Activated naive CD4-positive, alpha-beta T cell treated with Interleukin-2 at 50 U/mL for 16 hours (primary cell): ENCODE measurements at regions not wholly inside any gene's neighbourhood (a gene's known extent, or its start where the extent isn't known, plus 50 kb on each side); places are given as distances from the start of the nearest gene placed in this dataset.
"Not testable (repeated sequence)": the region's sequence is repeated elsewhere in the genome, so short reads cannot be mapped to it uniquely, and the experiment has no call there.

Experiments used
- DNase-seq: peaks from one replicate; pipeline ENCODE4 v3.0.0-alpha.2; 2020

- peak; percentile 29 for DNase-seq
Measured at GRCh38 chr1:239951511-239952140, 140.1 kb upstream of the FMN2 start.

GRCh38 chr1:239952348-239953308, 139.1 kb upstream of the FMN2 start:
- no peak for DNase-seq

GRCh38 chr1:239954836-239955235, 136.8 kb upstream of the FMN2 start:
- no peak for DNase-seq

DNA sequence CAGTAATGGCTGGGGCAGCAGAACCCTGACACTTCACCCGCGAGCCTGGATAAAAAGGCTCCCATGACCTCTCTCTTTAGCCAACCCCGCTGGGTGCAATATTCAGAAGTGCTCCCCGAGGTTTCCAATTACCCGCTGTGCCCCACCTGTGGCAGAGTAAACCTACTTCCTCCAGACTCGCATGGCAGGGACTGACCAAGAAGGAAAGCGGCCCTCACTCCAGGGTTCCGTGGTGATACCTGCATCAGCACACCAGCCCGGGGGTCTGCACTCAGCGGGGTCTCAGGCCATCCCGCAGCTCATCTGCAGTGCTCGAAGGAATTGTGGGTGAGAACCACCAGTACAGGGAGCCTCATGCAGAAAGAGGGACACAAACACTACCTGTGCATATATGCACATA, 136.3 kb upstream of the FMN2 start:
- DNase-seq, result no peak

GRCh38 chr1:239956263-239956662, 135.4 kb upstream of the FMN2 start:
- no peak for DNase-seq

DNA sequence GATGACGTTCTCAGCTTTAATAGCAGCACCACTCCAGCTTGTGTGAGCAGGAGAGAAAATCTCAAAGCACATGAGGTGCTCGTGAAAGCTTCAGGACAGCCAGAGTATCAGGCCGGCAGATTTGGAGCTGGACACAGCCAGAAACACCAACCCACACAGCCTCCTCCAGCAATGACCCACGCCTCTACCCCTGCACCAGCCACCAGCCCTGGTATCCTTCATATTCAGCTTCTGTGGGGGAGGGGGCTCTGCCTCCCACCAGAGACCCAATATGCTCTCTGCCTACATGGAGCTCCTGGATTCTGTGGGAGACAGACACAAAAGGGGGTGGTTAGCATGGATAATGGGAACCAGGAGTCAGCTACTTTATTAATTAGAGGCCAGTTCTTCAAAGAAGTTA, 133.6 kb upstream of the FMN2 start:
- DNase-seq, result no peak

DNA sequence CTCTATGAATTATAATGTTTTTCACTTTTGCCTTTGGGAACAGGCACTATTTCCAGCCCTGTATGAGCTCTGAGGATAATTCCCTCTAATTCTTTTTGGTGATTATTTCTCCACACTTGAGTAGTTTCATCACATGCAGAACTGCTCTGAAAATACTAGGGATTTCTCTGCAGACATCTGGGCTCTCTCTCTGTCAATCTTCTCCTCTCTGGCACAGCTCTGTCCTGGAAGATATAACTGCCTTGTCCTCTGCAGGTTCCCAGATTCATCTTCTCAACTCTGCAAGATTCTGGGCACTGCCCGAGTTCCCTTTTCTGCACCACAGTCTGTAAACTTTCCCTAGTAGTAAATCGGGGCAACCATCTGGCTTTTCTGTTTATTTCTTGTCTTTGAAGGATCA, 131.3 kb upstream of the FMN2 start:
- DNase-seq, result no peak

DNA sequence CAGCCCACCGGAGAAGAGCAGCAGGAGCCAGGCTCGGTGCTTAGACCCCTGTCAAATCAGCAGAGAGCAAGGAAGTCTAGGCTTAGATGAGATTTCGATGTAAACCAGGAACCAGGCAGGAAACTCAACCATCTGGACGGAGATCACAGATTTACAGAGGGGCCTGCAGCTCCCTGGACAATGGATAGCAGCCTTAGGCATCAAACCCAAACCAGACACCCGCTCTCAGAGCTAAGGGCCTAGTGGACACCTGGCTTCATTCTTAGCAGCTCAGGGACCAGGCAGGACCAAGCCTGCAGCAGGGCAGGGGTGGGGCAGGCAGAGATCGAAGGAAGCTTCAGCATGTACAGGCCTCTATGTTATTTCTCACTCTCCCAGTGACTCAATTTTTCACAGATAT, 127.8 kb upstream of the FMN2 start:
- DNase-seq, result no peak

DNA sequence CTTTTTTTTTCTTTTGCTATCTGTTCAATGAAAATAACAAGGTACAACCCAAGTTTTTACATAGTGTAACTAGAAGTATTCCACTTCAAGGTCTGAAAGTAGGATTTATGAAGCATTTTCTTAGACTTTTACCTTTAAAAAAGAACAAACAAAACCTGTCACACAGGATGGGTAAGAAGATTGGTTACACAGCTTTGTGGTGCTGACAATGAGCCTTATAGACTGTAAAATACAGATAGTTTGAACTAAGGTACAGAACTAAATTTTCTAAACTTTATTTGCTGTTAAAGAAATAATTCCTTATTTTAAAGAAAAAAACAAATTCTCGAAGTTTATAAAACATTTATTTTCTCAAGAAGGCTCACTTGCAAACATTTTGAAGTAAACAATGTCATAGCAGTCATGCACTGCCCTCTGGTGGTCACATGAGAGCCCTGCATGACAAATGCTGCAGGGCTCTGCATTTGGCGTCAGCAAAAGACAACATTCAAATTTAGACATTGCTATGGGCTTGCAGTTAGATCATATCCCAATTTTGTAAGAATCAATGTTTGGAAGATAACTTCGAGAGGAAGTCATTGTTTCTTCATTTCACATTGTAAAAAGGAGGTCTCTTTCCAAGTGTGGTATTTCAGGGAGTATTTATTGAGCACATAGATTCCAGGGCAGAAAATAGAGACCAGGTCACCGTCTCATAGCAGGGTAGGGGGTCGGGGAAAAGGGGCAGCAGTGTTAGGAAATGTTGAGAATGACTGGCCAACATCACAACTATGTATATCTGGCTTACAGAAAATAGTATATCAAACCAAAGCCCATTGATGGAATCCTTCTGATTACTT, 115.3 kb upstream of the FMN2 start:
- DNase-seq, result peak; percentile 37

GRCh38 chr1:239977416-239977815, 114.3 kb upstream of the FMN2 start:
- no peak for DNase-seq

DNA sequence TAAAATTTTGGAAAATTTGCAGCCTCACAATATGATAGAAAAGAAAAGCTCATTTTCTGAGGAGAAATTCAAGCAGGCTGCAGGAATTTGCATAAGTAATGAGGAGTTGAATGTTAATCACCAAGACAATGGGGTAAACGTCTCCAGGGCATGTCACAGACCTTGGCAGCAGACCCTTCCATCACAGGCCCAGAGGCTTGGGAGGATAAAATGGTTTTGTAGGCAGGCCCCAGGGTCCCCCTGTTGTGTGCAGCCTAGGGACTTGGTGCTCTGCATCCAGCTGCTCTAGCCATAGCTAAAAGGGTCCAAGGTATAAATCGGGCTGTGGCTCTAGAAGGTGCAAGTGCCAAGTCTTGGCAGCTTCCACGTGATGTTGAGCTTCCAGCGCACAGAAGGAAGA, 112.2 kb upstream of the FMN2 start:
- DNase-seq, result no peak

- DNase-seq, result no peak
Measured at GRCh38 chr1:239982762-239983161, 108.9 kb upstream of the FMN2 start.

GRCh38 chr1:239985044-239985443, 106.6 kb upstream of the FMN2 start:
- DNase-seq, result no peak

DNA sequence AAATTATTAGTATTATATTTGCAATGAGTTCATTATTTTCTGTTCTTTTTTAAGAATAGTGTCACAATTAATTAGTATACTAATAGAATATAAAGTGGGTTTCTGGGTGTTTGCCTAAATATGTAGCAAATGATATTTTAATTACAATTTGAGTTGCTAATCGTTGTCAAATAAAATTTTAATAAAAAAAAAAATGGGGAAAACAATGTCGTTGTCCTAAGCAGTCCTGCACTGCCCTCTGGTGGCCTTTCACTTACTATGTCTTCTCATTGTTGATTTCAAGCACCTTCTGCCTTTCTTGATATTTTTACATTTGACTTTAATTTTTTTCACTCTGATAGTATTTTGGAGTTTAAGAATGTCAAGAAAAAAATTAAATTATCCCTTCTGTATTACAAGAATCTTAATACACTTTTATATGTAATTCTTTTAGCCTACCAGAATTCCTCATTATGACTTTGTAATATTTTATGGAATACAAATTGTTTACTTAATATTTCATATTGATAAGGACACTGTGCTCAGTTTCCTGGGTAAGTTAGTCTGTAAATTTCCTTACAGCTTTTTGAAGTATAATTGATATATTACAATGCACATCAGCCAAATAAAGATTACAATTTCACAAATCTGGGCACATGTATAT, 104.5 kb upstream of the FMN2 start:
- DNase-seq, result no peak

GRCh38 chr1:239989990-239990389, 101.7 kb upstream of the FMN2 start:
- DNase-seq, result no peak

GRCh38 chr1:239992566-239992965, 99.1 kb upstream of the FMN2 start:
- not testable (repeated sequence) for DNase-seq

DNA sequence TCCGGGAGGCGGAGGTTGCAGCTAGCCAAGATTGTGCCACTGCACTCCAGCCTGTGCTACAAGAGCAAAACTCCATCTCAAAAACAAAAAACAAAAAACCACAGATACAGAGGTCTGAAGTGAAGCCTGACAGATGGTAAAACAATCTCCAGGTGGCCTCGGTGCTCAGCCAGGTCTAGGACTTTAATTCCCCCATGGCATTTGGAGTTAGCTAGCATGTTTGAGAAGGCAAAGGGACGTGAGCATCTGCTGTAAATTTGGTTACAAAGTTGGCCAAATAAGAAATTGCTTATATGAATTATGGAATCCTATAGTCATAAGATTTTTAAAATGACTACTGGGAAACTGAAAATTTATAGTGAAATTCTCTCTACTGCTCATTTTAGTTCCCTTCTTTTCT, 98.3 kb upstream of the FMN2 start:
- DNase-seq, result no peak

DNA sequence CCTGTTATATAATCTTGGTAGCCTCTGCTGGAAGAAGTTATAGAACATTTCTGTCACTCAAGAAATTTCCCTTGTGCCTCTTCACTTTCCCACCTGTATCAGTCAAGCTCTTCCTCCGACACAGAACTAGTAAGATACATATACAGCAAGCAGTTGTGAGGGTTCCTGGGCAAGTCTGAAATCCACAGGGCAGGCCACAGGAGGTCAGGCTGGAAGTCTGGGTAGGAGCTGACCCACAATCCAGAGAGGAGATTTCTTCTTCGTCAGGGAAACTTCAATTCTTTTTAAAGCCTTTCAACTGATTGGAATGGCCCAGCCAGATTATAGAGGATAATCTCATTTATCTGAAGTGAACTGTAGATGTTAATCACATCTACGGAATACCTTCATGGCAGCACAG, 96.4 kb upstream of the FMN2 start:
- DNase-seq, result no peak

DNA sequence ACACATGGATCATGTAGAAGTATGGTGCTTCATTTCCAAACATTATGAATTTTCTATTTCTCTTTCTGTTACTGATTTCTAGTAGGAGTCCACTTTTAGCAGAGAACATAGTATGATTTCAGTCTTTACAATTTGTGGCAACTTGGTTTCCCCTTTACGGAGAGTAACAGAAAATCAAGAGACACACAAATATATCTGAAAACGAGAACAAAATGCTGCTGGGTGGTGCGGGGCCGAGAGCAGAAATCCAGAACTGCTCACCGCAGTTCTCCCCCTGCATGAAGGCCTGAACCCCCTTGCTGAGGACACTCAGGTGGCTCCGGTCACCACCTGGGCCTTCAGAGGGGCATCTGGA, 94.5 kb upstream of the FMN2 start:
- no peak for DNase-seq

DNA sequence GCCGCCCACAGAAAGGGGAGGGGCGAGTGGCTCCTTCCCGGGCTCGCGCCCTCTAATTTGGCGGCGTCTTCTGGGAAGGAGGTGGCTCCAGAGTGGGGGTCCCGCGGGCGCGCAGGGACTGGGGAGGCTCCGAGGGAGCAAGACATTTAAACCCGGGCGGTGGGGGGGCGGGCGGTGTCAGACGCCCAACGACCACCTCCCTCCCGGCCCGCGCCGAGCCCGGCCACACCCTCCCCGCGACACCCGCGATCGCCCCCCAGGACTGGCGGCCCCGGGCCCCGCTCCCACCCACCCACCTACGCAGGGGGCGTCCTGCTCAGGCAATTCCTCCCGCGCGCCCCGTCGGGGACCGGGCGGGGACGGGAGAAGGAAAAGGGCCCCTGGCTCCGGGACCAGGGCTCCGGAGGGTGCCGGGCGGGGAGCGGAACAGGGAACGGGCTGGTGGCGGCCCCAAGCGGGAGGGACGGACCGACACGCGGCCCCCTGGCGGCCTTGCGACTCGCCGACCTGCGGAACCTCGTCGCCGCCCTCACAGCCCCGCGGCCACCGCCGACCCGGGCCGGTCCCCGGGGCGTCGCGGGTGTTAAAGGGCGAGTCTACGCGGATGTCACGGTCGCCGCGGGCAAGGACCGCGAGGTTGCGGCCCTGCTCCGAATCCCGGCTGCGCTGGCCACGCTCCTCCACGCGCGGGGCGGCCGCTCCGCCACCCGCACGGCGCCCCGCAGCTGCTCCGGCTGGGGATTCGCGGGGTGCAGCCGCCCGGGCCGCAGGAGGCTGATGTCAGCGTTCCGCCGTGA, 94.0 kb upstream of the FMN2 start:
- DNase-seq, result no peak

DNA sequence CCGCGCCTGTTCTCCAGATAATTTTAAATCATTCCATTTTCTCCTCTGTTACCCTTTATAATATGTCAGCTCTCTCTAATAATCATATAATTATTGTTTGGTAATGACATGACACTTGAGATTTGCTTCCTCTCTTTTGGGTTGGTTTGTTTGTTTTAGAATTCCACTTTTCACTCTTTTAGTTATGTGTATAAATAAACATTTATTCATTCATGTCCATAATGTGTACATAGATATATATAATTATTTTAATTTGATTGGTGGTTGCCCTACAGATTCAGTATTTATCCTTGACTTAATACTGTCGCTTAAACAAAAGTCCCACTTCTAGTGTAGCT, 93.4 kb upstream of the FMN2 start:
- no peak for DNase-seq

- no peak for DNase-seq
Measured at GRCh38 chr1:239999170-239999569, 92.5 kb upstream of the FMN2 start.
